ENCODE measurements at regions not wholly inside any gene's neighbourhood (a gene's known extent, or its start where the extent isn't known, plus 50 kb on each side); places are given as distances from the start of the nearest gene placed in this dataset.

GRCh38 chr14:43090380-43090779 is 1416.7 kb downstream of the FSCB start:
- no peak for DNase-seq
- Histone ChIP-seq H2AK5ac (ENCODE audit: low read depth, low read length) (no peak overlapping the region), H2BK15ac (ENCODE audit: low read depth, low read length) (no peak overlapping the region), H3K9me1 (ENCODE audit: insufficient read depth, low read length) (no peaks in the 10 kb centered on the region), H4K91ac (ENCODE audit: insufficient read depth, low read depth, low read length) (no peak overlapping the region), H3K18ac (ENCODE audit: low read depth, low read length) (no peak overlapping the region), H2AFZ (replicated peaks; ENCODE audit: low read length, poor library complexity) (no peak overlapping the region), H3K79me1 (ENCODE audit: low read depth in 1 of 2, low read length in 2 of 2) (no peaks in the 10 kb centered on the region), H3K36me3 (ENCODE audit: control insufficient read depth, insufficient read depth, low read length) (no peaks in the 10 kb centered on the region), H3K4ac (ENCODE audit: low read depth, low read length) (no peak overlapping the region), H3K4me3 (ENCODE audit: insufficient read depth, low read depth, low read length) (no peak overlapping the region), H2BK5ac (ENCODE audit: low read depth, low read length, poor library complexity, severe bottlenecking) (no peak overlapping the region), H2AK9ac (replicated peaks; ENCODE audit: low read depth, low read length, poor library complexity) (no peak overlapping the region), H2BK120ac (ENCODE audit: low read depth, low read length) (no peak overlapping the region), H3K14ac (replicated peaks; ENCODE audit: low read depth, low read length) (no peak overlapping the region), H3K56ac (ENCODE audit: extremely low read depth, insufficient read depth, low read length) (no peak overlapping the region), H3K23ac (ENCODE audit: low read depth, low read length) (no peak overlapping the region), H2BK20ac (ENCODE audit: low read depth, low read length) (no peak overlapping the region), H4K20me1 (ENCODE audit: insufficient read depth, low read length) (no peaks in the 10 kb centered on the region), H3K9ac (ENCODE audit: low read depth, low read length) (no peak overlapping the region), H4K5ac (ENCODE audit: low read depth, low read length) (no peak overlapping the region), H3K27me3 (ENCODE audit: control insufficient read depth, insufficient read depth, low read length) (no peaks in the 10 kb centered on the region), H3K27ac (ENCODE audit: insufficient read depth, low read length) (no peak overlapping the region), H3K4me1 (ENCODE audit: control insufficient read depth, insufficient read depth, low read length) (no peaks in the 10 kb centered on the region), H3K4me2 (ENCODE audit: low read depth, low read length) (no peak overlapping the region), H4K8ac (ENCODE audit: low read depth in 2 of 2, low read length in 2 of 2) (no peak overlapping the region), H3K9me3 (ENCODE audit: control insufficient read depth, insufficient read depth, low read length) (peaks cover 2% of the 10 kb centered on the region; the same call in 1 of the 2 replicates)
- intact Hi-C loops (cut with micrococcal nuclease), result no loop called here
- WGBS, 2 experiments (ENCODE audit: extremely low coverage in 2 of 2, insufficient read length in 1 of 2), result no CpG with 5 or more reads among the region's 1 CpG
- TF ChIP-seq RCOR1 (IDR thresholded peaks at IDR 0.05; ENCODE audit: insufficient replicate concordance, low read length) (no peak), CEBPB (IDR thresholded peaks at IDR 0.05; ENCODE audit: low read depth, low read length) (peak; percentile 52; the same call in 1 of the 2 replicates)
- in situ Hi-C loops (cut with MboI; ENCODE audit: low sequenced_read_pairs), result no loop called here
- POLR2A ChIA-PET (ENCODE audit: unreplicated experiment), result no interaction called here
- dilution Hi-C loops (cut with HindIII; ENCODE audit: low sequenced_read_pairs, unreplicated experiment), result no loop called here
- BruUV-seq (replicated peaks), result no TSS peak
- ATAC-seq (ENCODE audit: low read depth), result no peak
- CTCF ChIA-PET, result no interaction called here
